Glomerular endothelial cell (primary cell): ENCODE measurements at regions not wholly inside any gene's neighbourhood (a gene's known extent, or its start where the extent isn't known, plus 50 kb on each side); places are given as distances from the start of the nearest gene placed in this dataset.

Source experiments
- DNase-seq: peaks from one replicate; pipeline ENCODE4 v3.0.0-alpha.2; 2011; ENCODE audit warnings: low read depth, low spot score; ENCODE audit errors: extremely low read depth

- no peak for DNase-seq
Observed at GRCh38 chr10:5305374-5305773, 59.4 kb upstream of the UCN3 start.

GRCh38 chr10:5310914-5311313 is 53.9 kb upstream of the UCN3 start:
- no peak for DNase-seq

- no peak for DNase-seq
Observed at GRCh38 chr10:5311617-5312016, 53.1 kb upstream of the UCN3 start.

- no peak for DNase-seq
Observed at GRCh38 chr10:5314840-5315239, 49.9 kb upstream of the UCN3 start.
